ENCODE measurements at regions not wholly inside any gene's neighbourhood (a gene's known extent, or its start where the extent isn't known, plus 50 kb on each side); places are given as distances from the start of the nearest gene placed in this dataset.

DNA sequence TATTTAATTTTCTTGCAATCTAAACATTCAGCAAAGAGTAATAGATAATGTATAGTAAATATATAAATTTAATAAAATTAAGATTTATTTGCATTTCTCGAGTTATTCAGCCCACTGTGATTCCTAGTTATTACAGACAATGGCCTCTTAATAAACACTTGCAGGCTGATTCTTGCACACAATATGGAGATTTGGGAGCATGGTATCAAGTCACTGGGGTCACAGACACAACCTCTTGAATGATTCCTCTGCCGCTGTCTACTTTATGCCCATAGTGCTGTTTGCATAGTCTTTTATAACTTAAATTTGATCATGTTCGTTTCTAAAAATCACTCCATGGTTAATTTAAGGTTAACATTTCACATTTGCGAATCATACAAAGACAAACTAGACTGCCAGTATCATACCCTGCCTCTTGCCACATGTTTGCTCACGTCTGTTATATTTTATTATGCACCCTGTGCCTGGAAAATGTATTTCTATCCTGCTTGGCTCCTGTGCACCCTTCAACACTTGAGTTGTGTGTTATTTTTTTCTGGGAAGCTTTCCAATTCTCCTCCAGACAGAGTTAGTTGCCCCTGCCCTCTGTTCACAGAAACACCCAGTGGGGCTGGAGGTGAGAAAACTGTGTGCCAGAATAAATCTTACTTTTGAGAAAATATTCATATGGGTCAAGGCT, 206.3 kb upstream of the ROBO1 start:
- Histone ChIP-seq H3K9ac (ENCODE audit: low read depth in 2 of 2, low read length in 2 of 2) (no peak overlapping the region), H3K4me3 (no peak overlapping the region), H3K27ac (no peak overlapping the region), H3K9me3 (no peaks in the 10 kb centered on the region), H3K4me1 (no peaks in the 10 kb centered on the region), H3K36me3 (no peaks in the 10 kb centered on the region), H3K27me3 (no peaks in the 10 kb centered on the region)
- TF ChIP-seq, protein P1, sequence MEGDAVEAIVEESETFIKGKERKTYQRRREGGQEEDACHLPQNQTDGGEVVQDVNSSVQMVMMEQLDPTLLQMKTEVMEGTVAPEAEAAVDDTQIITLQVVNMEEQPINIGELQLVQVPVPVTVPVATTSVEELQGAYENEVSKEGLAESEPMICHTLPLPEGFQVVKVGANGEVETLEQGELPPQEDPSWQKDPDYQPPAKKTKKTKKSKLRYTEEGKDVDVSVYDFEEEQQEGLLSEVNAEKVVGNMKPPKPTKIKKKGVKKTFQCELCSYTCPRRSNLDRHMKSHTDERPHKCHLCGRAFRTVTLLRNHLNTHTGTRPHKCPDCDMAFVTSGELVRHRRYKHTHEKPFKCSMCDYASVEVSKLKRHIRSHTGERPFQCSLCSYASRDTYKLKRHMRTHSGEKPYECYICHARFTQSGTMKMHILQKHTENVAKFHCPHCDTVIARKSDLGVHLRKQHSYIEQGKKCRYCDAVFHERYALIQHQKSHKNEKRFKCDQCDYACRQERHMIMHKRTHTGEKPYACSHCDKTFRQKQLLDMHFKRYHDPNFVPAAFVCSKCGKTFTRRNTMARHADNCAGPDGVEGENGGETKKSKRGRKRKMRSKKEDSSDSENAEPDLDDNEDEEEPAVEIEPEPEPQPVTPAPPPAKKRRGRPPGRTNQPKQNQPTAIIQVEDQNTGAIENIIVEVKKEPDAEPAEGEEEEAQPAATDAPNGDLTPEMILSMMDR (IDR thresholded peaks at IDR 0.05) = no peak
- no peak for DNase-seq
- intact Hi-C loops (cut with DNase I) = no loop called here

DNA sequence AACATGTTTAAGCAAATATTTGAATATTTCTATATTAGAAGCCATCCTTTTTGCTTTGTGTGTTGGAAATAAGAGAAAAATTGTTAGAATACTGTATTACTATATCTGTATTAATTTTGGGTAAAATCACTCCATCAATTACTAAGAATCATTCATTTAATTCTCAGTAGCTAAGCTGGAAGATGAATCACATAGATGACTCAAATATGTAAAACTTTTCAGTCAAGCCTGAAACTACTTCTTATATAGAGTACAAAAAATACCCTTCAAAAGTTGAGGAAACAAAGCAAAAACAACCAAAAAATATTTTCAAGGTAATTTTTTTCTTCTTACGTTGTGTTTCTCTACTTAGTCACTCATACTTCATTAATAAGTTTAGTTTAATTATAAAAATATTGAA, 205.7 kb upstream of the ROBO1 start:
- no peak overlapping the region for H3K9ac ChIP-seq (ENCODE audit: low read depth in 2 of 2, low read length in 2 of 2)
- TF ChIP-seq, protein P1 (IDR thresholded peaks at IDR 0.05) = no peak
- no peak for DNase-seq
- H3K4me1 ChIP-seq = no peaks in the 10 kb centered on the region
- H3K36me3 ChIP-seq = no peaks in the 10 kb centered on the region
- no peaks in the 10 kb centered on the region for H3K9me3 ChIP-seq
- H3K27ac ChIP-seq = no peak overlapping the region
- H3K27me3 ChIP-seq = no peaks in the 10 kb centered on the region
- H3K4me3 ChIP-seq = no peak overlapping the region
- intact Hi-C loops (cut with DNase I) = no loop called here

DNA sequence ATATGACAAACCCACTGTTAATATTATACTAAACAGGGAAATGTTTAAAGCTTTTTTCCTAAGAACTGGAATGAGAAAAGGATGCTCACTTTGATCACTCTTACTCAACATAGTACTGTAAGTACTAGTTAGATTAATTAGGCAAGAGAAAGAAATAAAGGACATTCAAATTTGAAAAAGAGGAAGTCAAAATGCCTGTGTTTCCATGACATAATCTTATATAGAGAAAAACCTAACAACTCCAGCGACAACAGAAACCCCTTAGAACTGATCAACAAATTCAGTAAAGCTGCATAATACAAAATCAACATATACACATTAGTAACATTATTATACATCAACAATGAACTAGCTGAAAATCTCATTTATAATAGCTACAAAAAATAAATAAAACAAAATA, 200.6 kb upstream of the ROBO1 start:
- TF ChIP-seq, protein P1 (IDR thresholded peaks at IDR 0.05) = no peak
- intact Hi-C loops (cut with DNase I) = no loop called here
- H3K36me3 ChIP-seq = no peaks in the 10 kb centered on the region

DNA sequence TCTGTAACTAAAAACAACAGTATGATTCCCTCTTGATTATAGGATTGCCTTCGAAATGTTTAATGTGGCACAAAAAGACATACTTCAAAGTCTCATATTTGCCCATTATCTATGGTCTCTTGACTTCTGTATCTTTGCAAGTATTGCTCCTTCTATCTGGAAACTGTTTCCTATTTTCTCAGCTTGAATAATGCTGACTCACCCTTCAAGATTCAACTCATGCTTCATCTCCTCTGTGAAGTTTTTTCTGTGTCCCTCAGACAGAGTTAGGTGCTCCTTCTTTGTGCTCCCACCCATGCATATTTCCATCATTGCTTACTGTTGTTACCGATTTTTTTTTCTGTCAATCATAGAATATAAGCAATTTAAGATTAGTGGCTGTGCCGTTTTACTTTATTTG, 192.8 kb upstream of the ROBO1 start:
- H3K27ac ChIP-seq = no peak overlapping the region
- no peak overlapping the region for H3K4me3 ChIP-seq
- DNase-seq = no peak
- TF ChIP-seq, protein P1 (IDR thresholded peaks at IDR 0.05) = no peak
- H3K36me3 ChIP-seq = no peaks in the 10 kb centered on the region
- H3K27me3 ChIP-seq = no peaks in the 10 kb centered on the region
- H3K4me1 ChIP-seq = no peaks in the 10 kb centered on the region
- intact Hi-C loops (cut with DNase I) = no loop called here
- no peak overlapping the region for H3K9ac ChIP-seq (ENCODE audit: low read depth in 2 of 2, low read length in 2 of 2)
- H3K9me3 ChIP-seq = no peaks in the 10 kb centered on the region

More for the DNA sequence above, 200.6 kb upstream of the ROBO1 start:
- Histone ChIP-seq H3K9ac (ENCODE audit: low read depth in 2 of 2, low read length in 2 of 2) (no peak overlapping the region), H3K4me3 (no peak overlapping the region), H3K27ac (no peak overlapping the region), H3K4me1 (no peaks in the 10 kb centered on the region), H3K9me3 (no peaks in the 10 kb centered on the region), H3K27me3 (no peaks in the 10 kb centered on the region)
- DNase-seq = no peak

DNA sequence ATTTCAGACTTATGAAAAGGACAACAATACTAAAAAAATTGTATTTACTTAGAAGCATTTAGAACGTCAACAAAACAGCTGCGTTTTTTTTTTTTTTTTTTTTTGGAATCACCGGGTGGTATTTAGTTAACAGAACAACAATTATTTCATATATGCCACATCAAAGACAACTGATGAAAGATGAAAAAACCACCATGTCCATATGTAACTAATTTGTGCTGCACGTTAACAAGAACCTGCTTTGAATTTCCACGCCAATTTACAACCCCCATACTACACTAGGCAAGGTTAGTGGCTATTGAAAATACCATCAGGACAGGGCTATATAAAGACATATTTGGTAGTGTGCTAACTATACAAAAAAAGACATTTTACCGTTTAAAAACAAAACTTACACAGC, 189.3 kb upstream of the ROBO1 start:
- Histone ChIP-seq H3K9ac (ENCODE audit: low read depth in 2 of 2, low read length in 2 of 2) (no peak overlapping the region), H3K4me3 (no peak overlapping the region), H3K4me1 (no peaks in the 10 kb centered on the region), H3K27ac (no peak overlapping the region), H3K36me3 (no peaks in the 10 kb centered on the region), H3K9me3 (no peaks in the 10 kb centered on the region), H3K27me3 (no peaks in the 10 kb centered on the region)
- TF ChIP-seq, protein P1 (IDR thresholded peaks at IDR 0.05) = no peak
- no peak for DNase-seq
- intact Hi-C loops (cut with DNase I) = no loop called here

Measured in colonic mucosa (tissue), 4 donors.